8988T (cell line): ENCODE measurements at regions not wholly inside any gene's neighbourhood (a gene's known extent, or its start where the extent isn't known, plus 50 kb on each side); places are given as distances from the start of the nearest gene placed in this dataset.
A peak's percentile ranks its signal among the peaks of the same experiment; 100 is the strongest.
"Not testable (repeated sequence)": the region's sequence is repeated elsewhere in the genome, so short reads cannot be mapped to it uniquely, and the experiment has no call there.

Experiments
- DNase-seq: peaks from one replicate; pipeline ENCODE4 v3.0.0; 2011

DNA sequence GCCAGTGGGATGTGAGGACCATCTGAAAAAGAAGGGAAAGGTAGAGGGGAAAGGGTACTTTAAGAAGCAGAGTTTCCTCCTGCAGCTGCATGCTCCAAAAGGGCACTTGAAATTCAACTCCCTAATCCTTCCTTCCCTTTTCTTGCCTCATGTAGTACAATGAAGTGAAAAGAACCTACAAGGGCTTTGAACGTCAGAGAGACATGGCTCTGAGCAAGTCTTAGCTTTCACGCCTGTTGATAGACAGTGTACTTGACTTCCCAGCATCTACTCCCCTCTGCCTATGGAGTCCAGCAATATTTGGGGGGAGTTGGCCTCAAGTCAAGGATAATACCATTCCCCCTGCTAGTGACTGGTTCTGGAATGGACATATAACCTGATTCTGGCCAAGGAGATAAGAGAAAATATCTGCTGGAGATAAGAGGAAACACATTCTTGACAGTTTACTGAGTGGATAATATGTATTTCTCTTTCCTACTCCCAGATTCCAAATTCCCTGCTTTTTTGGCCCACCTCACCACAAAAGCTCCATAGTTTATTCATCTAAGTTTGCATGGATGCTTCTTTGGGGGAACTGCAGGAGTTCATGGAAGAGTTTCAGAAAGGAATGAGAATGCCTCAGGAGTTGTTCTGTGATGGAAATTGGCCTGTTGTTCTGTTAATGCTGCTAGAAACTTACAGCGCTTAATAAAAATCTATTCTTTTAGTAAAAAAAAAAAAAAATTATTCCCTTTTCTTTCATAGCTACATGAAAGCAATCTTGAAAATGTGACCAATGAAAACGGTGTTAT lies 193.0 kb upstream of the TPM1 start:
- DNase-seq, result no peak

DNA sequence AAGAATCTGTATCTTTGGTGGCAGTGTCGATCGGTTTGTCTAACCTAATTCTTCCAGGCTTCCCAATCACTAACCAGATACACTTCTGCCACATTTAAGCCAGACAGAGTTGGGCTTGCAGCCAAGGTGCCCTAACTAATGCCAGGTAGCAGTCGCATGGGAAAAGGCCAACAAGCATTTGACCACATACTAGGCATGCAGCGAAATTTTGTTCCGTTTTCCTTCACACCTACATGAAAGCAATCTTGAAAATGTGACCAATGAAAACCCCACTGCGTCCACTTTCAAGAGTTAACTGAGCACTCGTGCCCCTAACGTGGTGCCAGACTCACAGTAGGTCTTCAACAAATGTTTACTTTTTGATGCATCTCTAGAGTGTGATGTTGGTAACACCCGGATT lies 192.2 kb upstream of the TPM1 start:
- DNase-seq, result no peak

DNA sequence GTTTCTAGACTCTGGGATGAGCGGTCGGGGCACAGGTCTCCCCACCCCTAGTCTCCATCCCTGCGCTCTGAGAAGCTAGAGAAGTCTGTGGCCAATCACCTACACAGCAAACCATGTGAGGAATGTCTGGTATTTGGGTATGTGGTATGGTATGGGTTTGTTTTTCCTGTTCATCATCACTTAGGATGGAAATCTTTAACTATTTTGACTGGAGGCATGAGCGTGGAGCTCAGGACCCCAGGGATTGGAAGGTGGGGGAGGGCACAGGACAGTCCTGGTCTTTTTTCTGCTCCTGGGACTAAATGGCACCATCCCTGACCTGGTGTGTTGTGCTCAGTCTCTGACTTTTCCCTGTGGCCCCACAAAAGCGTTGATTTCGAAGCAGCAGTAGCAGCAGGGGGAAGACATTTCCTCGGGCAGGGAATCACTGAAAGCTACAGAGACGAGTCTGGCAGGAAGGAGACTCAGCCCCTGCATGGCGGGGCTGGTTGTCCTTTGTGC lies 191.7 kb upstream of the TPM1 start:
- DNase-seq, result peak; percentile 25

DNA sequence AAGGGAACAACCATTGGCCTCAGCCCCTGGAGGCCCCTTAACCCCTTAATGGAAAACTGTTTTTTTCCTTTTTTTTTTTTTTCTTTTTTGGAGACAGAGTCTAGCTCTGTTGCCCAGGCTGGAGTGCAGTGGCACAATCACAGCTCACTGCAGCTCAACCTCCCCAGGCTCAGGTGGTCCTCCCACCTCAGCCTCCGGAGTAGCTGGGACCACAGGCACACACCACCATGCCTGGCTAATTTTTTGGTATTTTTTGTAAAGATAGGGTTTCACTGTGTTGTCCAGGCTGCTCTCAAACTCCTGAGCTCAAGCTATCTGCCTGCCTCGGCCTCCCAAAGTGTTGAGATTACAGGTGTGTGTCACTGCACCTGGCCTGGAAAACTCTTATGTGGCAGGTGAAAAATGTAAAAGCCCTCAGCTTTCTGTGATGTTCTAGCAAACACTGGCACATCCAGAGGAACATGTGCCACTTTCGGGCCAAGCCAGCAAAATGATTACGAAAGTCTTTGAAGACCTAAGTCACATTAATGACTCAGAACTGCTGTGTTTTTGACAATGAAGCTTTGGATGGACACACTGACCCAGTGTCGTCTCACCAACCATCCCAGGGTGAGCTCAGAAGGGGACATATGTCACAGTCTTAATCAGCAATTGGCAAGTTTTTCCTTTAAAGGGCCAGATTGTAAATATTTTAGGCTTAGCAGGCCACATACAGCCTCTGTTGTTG lies 189.3 kb upstream of the TPM1 start:
- no peak for DNase-seq

DNA sequence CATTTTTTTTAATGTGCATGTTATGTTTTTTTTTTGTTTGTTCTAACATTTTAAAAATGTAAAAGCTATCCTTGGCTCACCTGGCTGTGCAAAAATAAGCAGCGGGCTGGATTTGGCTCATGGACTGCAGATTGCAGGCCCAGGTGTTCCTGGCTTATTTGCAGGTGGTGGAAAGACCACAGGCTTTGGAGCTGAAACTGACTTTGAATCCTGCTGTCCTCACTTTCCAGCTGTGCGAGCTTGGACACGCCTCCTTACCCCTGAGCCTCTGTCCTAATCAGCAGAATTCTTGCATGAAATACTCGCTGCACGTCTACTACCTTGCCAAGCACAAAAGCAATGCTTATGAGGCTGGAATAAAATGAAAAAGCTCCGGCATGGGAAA lies 188.7 kb upstream of the TPM1 start:
- no peak for DNase-seq

DNA sequence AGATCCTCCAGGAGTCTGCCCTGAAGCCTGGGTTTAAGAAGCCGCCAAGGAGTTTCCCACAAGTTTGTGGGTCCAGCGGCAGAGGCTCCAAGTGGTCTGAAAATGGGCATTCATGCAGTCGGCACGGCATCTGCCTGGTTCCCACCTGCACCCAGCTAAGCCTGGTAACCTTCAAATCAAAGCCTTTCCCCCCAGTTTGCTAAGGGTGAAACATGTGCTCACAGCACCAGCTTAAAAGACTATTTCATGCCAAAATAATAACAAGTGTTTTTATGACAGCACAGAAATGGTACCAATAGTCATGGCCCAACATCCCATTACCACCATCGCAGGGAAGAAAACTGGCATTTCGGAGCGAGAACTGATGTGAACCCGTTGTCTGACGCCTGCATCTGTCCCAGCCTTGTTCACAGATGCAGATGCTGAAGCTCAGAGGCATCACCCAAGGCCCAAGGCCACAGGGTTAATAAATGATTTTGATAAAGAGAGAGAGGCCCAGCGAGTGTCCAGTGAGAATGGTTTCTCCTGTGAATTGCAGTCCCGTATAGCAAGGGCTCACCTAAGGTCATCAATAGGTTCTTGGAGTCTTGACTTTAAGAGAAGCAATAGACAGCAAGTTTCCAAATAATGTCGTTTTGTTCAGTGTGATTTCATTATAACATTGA lies 188.0 kb upstream of the TPM1 start:
- DNase-seq, result no peak

DNA sequence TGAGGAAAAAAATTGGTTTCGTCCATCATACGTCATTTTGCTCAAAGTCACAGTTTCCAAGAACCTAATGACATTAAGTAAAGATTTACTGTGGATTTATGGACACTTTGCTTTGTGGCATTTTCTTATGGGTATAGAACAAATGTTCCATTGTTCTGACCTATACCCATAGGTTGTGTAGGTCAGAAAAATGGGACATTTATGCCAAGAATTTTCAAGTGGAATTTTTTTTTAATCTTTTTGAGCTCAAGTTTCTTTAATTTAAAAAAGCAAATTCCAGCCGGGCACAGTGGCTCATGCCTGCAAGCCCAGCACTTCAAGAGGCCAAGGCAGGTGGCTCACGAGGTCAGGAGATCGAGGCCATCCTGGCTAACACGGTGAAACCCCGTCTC lies 187.5 kb upstream of the TPM1 start:
- no peak for DNase-seq

DNA sequence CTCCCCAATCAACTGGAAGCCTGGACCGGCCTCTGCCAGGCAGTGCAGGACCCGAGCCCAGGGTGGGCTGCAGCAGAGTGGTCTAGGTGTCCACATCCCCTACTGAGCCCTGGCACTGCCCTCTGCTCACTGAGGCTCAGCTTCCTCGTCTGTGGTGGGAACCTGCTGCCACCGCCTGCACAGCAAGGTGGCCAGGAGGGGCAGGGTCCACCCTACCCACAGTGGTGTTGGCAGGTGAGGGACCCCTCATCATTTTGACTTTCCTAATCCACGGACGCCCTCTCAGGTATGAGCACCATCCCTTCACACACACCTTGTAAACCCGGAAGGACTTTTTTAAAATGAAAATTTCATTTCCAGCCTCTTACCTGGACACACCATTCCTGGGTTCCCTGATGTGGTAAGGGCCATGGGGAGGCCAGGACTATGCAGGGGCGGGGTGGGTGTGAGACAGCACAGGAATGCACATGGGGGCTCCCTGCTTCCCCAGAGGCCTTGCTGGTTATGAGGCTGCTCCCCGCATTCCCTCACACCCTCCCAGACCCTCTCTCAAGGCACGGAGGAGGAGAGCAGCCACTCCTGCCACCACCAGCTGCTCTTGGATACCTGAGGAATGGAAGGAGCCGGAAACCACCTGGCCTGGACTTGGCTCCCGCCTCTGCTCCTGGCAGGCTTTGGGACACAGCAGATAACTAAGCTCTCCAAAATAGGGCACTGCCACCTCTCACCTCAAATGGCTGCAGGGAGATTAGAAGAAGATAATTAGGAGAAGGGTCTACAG lies 185.9 kb upstream of the TPM1 start:
- no peak for DNase-seq

DNA sequence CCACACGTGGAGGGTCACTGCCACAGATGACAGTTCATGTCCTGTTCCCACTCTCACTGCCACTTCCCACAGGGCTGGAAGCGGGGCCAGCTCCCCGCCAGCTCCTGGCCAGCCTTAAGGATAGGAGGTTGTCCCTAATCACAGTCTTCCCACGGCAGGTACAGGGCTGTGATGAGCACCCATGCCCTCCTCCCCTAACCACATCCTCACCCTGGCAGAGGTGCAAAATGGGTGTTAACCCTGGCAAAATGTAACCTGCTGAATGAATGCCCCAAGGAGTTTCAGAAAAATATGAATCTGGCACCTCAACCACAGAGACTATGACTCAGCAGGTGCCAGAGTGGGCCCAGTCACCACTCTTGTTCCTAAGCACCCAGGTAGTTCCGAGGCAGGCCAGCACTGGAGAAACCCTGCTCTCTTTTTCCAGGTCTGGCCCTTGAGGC lies 185.1 kb upstream of the TPM1 start:
- DNase-seq, result no peak

DNA sequence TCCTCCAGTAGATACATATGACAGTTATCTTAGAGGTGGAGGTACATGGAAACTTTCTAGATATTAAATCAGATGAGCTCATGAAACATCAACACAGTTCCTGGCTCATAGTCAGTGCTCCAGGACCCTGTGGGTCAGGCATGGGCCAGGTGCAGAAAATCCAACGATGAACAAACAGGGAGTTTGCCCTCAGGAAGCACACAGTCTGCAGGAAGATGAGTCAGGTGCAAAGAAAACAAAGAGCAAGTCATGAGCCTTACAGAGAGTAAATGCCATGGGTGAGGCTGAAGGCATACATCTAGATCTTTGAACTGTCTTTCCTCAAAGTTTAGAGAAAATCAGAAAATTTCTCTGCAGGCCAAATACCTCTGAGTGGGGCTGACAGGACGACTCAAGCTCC lies 184.2 kb upstream of the TPM1 start:
- DNase-seq, result no peak

DNA sequence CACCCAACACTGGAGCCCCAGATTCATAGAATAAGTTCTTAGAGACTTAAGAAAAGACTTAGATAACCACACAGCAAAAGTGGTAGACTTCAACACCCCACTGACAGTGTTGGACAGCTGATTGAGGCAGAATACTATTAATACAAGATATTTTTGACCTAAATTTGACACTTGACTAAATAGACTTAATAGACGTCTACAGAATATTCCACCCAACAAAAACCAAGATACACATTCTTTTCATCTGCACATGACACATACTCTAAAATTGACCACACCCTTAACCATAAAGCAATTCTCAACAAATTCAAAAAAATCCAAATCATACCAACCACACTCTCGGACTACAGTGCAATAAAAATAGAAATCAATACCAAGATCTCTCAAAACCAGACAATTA lies 179.8 kb upstream of the TPM1 start:
- DNase-seq, result no peak

DNA sequence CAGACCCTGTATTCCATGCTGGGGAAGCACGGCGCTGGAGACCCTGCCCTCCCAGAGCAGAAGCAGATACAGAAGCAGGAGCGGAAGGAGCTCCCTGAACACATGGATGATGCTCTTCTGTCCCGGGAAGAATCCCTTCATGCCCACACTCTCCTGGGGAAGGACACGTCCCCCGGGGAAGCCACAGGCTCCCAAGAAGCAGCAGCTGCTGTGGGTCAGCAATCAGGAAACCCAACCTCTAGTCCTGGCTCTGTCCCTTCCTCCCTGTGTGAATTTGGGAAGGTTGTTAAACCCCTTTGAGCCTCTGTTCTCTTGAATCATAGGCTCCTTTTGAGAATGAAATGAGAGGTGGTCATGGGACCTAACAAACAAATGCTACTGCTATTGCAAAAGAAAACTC lies 176.2 kb upstream of the TPM1 start:
- DNase-seq, result no peak

DNA sequence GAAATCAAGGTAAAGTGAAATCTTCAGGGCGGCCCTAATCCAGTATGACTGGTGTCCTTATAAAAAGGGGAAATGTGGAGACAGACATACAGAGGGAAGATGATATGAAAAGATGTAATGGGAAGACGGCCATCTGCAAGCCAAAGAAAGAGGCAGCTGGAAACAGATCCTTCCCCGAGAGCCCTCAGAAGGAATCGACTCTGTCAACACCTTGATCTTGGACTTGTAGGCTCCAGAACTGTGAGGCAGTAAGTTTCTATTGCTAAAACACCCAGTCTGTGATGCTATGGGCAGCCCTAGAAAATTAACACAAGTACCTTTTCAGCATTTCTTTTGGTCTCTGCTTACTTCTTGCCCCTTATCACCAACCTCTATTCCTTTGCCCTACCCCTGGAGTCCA lies 174.7 kb upstream of the TPM1 start:
- no peak for DNase-seq

DNA sequence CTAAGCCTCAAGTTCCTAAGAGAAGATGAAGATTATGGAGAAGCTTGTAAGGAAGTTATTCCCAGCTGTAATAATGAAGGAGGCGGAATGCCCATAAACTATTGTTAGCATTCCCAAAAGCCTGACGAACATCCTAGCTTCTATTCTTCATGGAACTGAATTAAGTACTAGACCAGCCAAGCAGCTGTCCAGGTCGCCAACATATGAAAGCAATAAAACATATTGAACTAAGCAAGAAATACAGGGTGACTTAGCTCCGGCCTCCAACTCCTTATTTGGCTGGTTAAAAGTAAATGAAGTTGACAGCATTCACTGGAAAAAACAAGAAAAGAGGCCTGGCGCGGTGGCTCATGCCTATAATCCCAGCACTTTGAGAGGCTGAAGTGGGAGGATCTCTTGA lies 174.0 kb upstream of the TPM1 start:
- no peak for DNase-seq

DNA sequence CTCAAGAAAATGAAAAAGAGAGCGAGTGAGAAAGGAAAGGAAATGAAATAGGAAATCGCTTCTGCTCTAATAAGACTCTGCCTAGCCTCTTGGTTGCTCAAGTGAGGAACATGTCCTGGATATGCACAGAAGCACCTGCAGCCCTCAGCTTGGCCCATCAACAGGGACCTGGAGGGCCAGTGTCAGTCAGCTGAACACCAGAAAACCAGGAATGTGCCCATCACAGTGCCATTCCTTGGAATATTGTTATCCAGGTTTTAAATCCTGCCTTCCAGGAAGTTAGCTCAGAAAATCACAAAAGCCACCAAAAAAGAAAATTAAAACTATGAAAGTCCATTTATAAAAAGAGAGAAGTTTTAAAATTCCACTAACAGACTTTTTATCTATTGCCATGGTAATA lies 173.4 kb upstream of the TPM1 start:
- no peak for DNase-seq

DNA sequence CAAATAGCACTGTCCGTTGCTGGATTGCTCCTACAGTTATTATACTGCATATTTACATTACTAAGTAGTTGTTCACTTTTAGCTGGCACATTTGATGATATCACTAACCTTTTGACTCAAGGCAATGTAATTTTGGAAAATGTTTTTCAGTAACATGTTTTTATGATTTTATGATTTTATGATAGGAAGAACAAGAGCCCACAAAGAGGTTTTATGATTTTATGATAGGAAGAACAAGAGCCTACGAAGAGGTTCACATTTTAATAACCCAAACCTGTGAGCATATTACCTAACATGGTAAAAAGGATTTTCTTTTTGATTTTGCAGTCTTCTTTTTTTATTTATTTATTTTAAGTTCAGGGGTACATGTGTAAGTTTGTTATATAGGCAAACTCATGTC lies 172.3 kb upstream of the TPM1 start:
- no peak for DNase-seq

DNA sequence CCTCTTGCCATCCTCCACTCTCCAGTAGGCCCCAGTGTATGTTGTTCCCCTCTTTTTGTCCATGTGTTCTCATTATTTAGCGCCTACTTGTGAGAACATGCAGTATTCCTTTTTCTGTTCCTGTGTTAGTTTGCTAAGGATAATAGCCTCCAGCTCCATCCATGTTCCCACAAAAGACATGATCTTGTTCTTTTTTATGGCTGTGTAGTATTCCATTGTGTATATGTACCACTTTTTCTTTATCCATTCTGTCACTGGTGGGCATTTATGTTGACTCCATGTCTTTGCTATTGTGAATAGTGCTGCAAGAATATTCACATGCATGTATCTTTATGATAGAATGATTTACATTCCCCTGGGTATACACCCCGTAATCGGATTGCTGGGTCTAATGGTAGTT lies 171.8 kb upstream of the TPM1 start:
- not testable (repeated sequence) for DNase-seq

DNA sequence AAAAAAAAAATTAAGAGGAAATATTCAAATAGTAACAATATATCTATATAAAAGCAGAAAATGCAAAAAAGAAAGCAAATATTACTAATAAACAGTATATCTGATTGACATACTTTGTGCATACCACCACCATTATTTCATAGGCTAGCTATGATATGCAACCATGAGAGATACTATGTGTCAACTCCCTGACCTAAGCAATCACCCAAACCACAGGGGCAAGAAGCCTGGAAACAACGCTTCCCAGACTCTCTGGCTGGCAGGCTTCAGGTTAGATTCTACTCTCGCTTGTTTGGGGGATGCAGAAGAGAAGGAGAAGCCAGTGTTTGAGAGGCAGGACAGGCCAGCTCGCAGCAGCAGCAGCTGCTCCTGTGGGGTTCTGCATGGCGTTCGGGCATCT lies 169.3 kb upstream of the TPM1 start:
- no peak for DNase-seq

DNA sequence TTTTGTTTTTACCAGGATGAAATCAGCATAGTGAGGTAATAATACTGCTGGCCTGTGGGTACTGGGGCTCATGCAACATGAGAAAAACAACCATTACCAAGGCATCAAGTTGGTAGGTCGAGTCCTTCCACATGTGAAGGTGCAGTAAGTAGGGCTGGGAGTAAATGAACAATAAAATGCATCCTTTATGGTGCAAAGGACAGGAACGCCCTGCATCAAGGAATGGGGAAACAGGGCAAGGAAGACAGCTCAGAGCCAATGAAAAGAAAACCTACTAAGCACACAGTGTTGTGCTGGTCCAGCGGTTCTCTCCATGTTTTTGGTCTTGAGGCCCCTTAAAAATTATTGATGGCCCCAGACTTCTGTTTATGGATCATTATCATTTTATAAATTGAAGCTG lies 168.5 kb upstream of the TPM1 start:
- no peak for DNase-seq

DNA sequence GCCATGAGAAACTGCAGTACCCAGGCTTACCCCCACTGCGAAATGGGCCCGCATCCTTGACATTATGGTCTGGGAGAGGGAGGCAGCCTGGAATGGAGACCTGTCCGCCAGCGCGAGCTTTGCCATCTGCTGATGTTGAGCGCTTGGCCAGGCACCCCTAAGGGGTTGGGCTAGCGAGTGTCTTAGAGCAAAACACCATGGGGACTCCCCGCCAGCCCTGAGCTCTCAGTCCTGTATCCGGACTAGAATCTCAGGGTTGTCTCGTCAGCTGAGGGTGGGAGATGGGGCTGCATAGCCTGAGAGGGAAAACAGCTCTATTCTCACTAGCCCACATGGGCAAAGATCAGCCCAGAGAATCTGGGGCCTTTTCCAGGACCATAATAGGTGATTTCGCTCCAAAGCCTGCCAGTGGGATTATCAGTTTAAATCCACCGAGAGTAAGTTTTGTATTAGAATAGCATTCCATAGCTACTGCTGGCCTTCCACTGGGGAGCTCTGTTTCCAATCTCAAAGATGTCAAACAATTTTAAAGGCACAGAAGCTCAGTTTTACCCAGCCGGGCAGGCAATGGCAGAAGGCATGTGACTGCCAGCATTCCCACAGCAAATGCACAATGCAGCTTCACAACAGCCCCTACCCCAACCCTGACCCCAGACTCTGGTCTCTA lies 167.5 kb upstream of the TPM1 start:
- DNase-seq, result no peak

DNA sequence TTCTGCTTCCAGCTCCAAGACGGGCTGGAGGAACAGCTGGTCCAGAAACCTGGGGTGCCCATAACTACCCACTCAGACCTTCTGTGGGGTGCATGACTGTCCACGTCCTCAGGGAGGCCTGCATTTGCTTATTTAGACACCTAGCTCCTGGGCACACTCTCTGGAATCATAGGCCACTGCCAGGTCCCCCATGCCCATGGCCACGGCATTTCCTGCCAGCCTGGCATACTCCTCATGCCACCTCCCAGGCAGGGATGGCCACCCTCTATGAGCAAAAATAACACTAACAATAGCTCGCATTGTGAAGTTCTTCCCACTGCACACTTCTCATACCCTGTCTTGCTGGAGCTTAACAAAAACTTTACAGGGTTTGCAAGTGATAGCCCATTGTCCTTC lies 166.9 kb upstream of the TPM1 start:
- no peak for DNase-seq

DNA sequence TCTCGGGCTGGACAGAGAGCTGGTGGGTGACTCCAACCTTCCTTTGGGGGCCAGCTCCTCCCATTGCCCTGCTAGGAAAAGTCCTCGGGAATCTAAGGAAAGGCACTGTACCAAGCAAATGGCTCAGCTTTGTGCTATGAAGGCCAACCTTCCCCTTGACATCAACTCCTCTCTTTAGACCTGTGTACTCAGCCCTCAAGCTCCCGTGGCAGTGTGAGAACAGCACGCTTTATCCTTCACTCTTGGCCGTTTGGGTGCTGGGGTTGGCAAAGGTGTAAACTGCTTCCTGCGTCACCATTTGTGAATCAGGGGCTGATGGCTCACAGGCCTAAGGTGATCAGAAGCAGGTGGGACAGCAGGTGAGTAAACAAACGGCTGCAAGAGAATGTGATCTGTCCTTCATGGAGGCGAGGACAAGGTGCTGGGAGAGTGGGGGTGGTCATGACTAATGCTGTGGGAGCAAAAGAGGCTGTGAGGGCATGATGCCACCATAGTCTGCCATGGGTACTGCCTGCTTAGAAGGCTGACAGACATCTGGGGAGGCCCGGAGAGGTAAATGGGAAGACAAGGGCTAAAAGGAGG lies 165.2 kb upstream of the TPM1 start:
- no peak for DNase-seq
